Panc1 (cell line): ENCODE measurements at regions not wholly inside any gene's neighbourhood (a gene's known extent, or its start where the extent isn't known, plus 50 kb on each side); places are given as distances from the start of the nearest gene placed in this dataset.

Experiments used
- ATAC-seq: fragments of 200-7000 bp; cut with Tn5 transposase; 2 replicates; pipeline ENCODE4 v1.9.1; 2020; ENCODE audit warnings: mild to moderate bottlenecking, moderate library complexity
- BruUV-seq: library from RNA; stranded (reverse); fragments of 400-500 nt; replicated peaks from 2 replicates; lab custom pipeline; 2021; lab: Mats Ljungman, UMichigan
- CTCF ChIA-PET: fragments of 300-600 bp; sonication (Branson Sonifier 250); formaldehyde crosslinking; loops from one replicate; lab custom pipeline; 2022; ENCODE audit warnings: antibody characterized with exemption; lab: Charles Lee
- POLR2A ChIA-PET: fragments of 300-600 bp; sonication (Branson Sonifier 250); formaldehyde crosslinking; loops from one replicate; lab custom pipeline; 2022; ENCODE audit warnings: antibody characterized with exemption; lab: Charles Lee
- DNase-seq: peaks from one replicate; pipeline ENCODE4 v3.0.0-alpha.2; 2010; ENCODE audit warnings: low read depth, low spot score
- H3K27ac ChIP-seq: 2 replicates; pipeline ENCODE4 v1.5.1; 2011; ENCODE audit warnings: mild to moderate bottlenecking, low read length, inconsistent platforms
- H3K27me3 ChIP-seq: fragments of 200-500 bp; sonication (Bioruptor generic); 2 replicates; pipeline ENCODE4 v1.6.0; 2014; ENCODE audit warnings: low read length, inconsistent platforms; ENCODE audit not compliant: control insufficient read depth, insufficient read depth
- H3K36me3 ChIP-seq: fragments of 200-500 bp; sonication (Bioruptor generic); 2 replicates; pipeline ENCODE4 v1.5.1; 2014; ENCODE audit warnings: inconsistent platforms, mild to moderate bottlenecking, low read length, moderate library complexity; ENCODE audit not compliant: control insufficient read depth, insufficient read depth
- H3K4me1 ChIP-seq: 2 replicates; pipeline ENCODE4 v1.5.1; 2011; ENCODE audit warnings: inconsistent platforms, mild to moderate bottlenecking, low read length, moderate library complexity; ENCODE audit not compliant: control insufficient read depth, insufficient read depth
- H3K4me3 ChIP-seq, 2 experiments: 2 replicates each; pipeline ENCODE4 v1.5.1; 2011 to 2012; ENCODE audit warnings: low read depth in 2 of 2, low read length in 2 of 2, mild to moderate bottlenecking in 2 of 2, inconsistent platforms in 1 of 2, moderate library complexity in 1 of 2
- H3K9me3 ChIP-seq: fragments of 200-500 bp; sonication (Bioruptor generic); 2 replicates; pipeline ENCODE4 v1.5.1; 2014; ENCODE audit warnings: low read depth, mild to moderate bottlenecking, inconsistent platforms, low read length, moderate library complexity; ENCODE audit not compliant: control insufficient read depth, insufficient read depth
- CTCF ChIP-seq: fragments of 450-650 bp; IDR thresholded peaks from 2 replicates; pipeline ENCODE4 v1.5.1; 2017; ENCODE audit warnings: mild to moderate bottlenecking
- POLR2AphosphoS5 ChIP-seq: IDR thresholded peaks from 2 replicates; pipeline ENCODE4 v1.6.1; 2012; ENCODE audit warnings: mild to moderate bottlenecking, low read depth, low read length, moderate library complexity
- REST ChIP-seq, 2 experiments: IDR thresholded peaks; 2 replicates each; pipeline ENCODE4 v1.6.1; 2011 to 2012; ENCODE audit warnings: low read depth in 2 of 2, control low read depth in 1 of 2, low read length in 1 of 2, mild to moderate bottlenecking in 1 of 2, moderate library complexity in 1 of 2; ENCODE audit not compliant: insufficient read depth in 1 of 2
- SIN3A ChIP-seq: IDR thresholded peaks from 2 replicates; pipeline ENCODE4 v1.6.1; 2012; ENCODE audit warnings: low read depth, mild to moderate bottlenecking, low read length, moderate library complexity, borderline replicate concordance; ENCODE audit not compliant: insufficient read depth
- TCF7L2 ChIP-seq: IDR thresholded peaks from 2 replicates; pipeline ENCODE4 v1.6.1; 2011; ENCODE audit warnings: mild to moderate bottlenecking, low read depth, low read length, inconsistent platforms
- in situ Hi-C: cut with HindIII; loops from 2 replicates; pipeline ENCODE4 v1.10.0; 2016; ENCODE audit warnings: low sequenced_read_pairs, low pct_unique_long_range_greater_than_20kb
- intact Hi-C: fragments of 100-400 bp; cut with micrococcal nuclease; formaldehyde crosslinking; loops from one replicate; pipeline ENCODE4 v1.10.0; 2022; ENCODE audit not compliant: unreplicated experiment

GRCh38 chr5:174998131-174998730 lies 273.8 kb downstream of the MSX2 start:
- ChIA-PET CTCF (no interaction called here), POLR2A (no interaction called here)
- no peaks in the 10 kb centered on the region for H3K36me3 ChIP-seq
- no peaks in the 10 kb centered on the region; the same call in 1 of the 2 replicates for H3K9me3 ChIP-seq
- in situ Hi-C loops: no loop called here
- no peak overlapping the region for H3K4me3 ChIP-seq
- H3K4me1 ChIP-seq: no peaks in the 10 kb centered on the region
- TF ChIP-seq TCF7L2 (no peak), SIN3A (no peak), POLR2AphosphoS5 (no peak), REST (IDR thresholded peaks at IDR 0.05; ENCODE audit: insufficient read depth in 1 of 2, low read depth in 2 of 2, low read length in 1 of 2) (no peak), CTCF (no peak)
- ATAC-seq (no peak), DNase-seq (no peak)
- no peak overlapping the region for H3K27ac ChIP-seq
- BruUV-seq: no TSS peak
- H3K27me3 ChIP-seq: no peaks in the 10 kb centered on the region; the same call in 1 of the 2 replicates
- intact Hi-C loops: no loop called here

GRCh38 chr5:174997688-174998087 lies 273.3 kb downstream of the MSX2 start:
- Histone ChIP-seq H3K27ac (no peak overlapping the region), H3K36me3 (no peaks in the 10 kb centered on the region), H3K9me3 (no peaks in the 10 kb centered on the region; the same call in 1 of the 2 replicates), H3K4me1 (no peaks in the 10 kb centered on the region), H3K4me3 (no peak overlapping the region), H3K27me3 (no peaks in the 10 kb centered on the region; the same call in 1 of the 2 replicates)
- ATAC-seq (no peak), DNase-seq (no peak)
- BruUV-seq: no TSS peak
- intact Hi-C loops: no loop called here
- POLR2A ChIA-PET: no interaction called here
- in situ Hi-C loops: no loop called here
- TF ChIP-seq TCF7L2: no peak
- no peak for TF ChIP-seq CTCF
- TF ChIP-seq POLR2AphosphoS5: no peak
- TF ChIP-seq SIN3A: no peak
- no peak for TF ChIP-seq REST (IDR thresholded peaks at IDR 0.05; ENCODE audit: insufficient read depth in 1 of 2, low read depth in 2 of 2, low read length in 1 of 2)
- CTCF ChIA-PET: no interaction called here
